ENCODE measurements at regions not wholly inside any gene's neighbourhood (a gene's known extent, or its start where the extent isn't known, plus 50 kb on each side); places are given as distances from the start of the nearest gene placed in this dataset.

GRCh38 chr4:64582492-64582891 is 173.2 kb upstream of the TECRL start:
- H4K20me1 ChIP-seq (ENCODE audit: insufficient read depth, low read length) = no peaks in the 10 kb centered on the region
- ChIA-PET CTCF (ENCODE audit: unreplicated experiment) (no interaction called here), POLR2A (no interaction called here)
- no peaks in the 10 kb centered on the region for H3K36me3 ChIP-seq (ENCODE audit: insufficient read depth, low read length)
- H3K4me3 ChIP-seq (ENCODE audit: low read depth, low read length, poor library complexity, severe bottlenecking) = no peak overlapping the region
- H3K9me3 ChIP-seq (ENCODE audit: low read length) = no peaks in the 10 kb centered on the region
- no peak for DNase-seq (ENCODE audit: low spot score)
- no peaks in the 10 kb centered on the region for H3K4me1 ChIP-seq (ENCODE audit: insufficient read depth, low read length, poor library complexity, severe bottlenecking)
- intact Hi-C loops (cut with micrococcal nuclease; ENCODE audit: unreplicated experiment) = no loop called here
- H3K4me2 ChIP-seq (ENCODE audit: low read length) = no peak overlapping the region
- no peak overlapping the region for H2AFZ ChIP-seq (ENCODE audit: low read length)
- no peaks in the 10 kb centered on the region for H3K79me2 ChIP-seq (ENCODE audit: insufficient read depth, low read depth, low read length)
- no TSS peak for BruUV-seq (replicated peaks)
- no peaks in the 10 kb centered on the region for H3K9me2 ChIP-seq (ENCODE audit: insufficient read depth, low read length)
- H3K27ac ChIP-seq (ENCODE audit: low read depth, low read length, poor library complexity, severe bottlenecking) = no peak overlapping the region
- TF ChIP-seq CTCF (conservative IDR thresholded peaks at IDR 0.05; ENCODE audit: low read length) = no peak
- no peak for TF ChIP-seq EZH2phosphoT487 (IDR thresholded peaks at IDR 0.05; ENCODE audit: borderline replicate concordance, low read depth, low read length)

- Histone ChIP-seq H3K36me3 (ENCODE audit: insufficient read depth, low read length) (no peaks in the 10 kb centered on the region), H3K4me1 (ENCODE audit: insufficient read depth, low read length, poor library complexity, severe bottlenecking) (no peaks in the 10 kb centered on the region), H3K9me2 (ENCODE audit: insufficient read depth, low read length) (no peaks in the 10 kb centered on the region), H3K27ac (ENCODE audit: low read depth, low read length, poor library complexity, severe bottlenecking) (no peak overlapping the region), H4K20me1 (ENCODE audit: insufficient read depth, low read length) (no peaks in the 10 kb centered on the region), H3K4me3 (ENCODE audit: low read depth, low read length, poor library complexity, severe bottlenecking) (no peak overlapping the region), H2AFZ (ENCODE audit: low read length) (no peak overlapping the region), H3K4me2 (ENCODE audit: low read length) (no peak overlapping the region), H3K79me2 (ENCODE audit: insufficient read depth, low read depth, low read length) (no peaks in the 10 kb centered on the region), H3K9me3 (ENCODE audit: low read length) (no peaks in the 10 kb centered on the region)
- CTCF ChIA-PET (ENCODE audit: unreplicated experiment) = no interaction called here
- no peak for TF ChIP-seq EZH2phosphoT487 (IDR thresholded peaks at IDR 0.05; ENCODE audit: borderline replicate concordance, low read depth, low read length)
- BruUV-seq (replicated peaks) = no TSS peak
- POLR2A ChIA-PET = no interaction called here
- no peak for DNase-seq (ENCODE audit: low spot score)
- intact Hi-C loops (cut with micrococcal nuclease; ENCODE audit: unreplicated experiment) = no loop called here
These were observed 172.2 kb upstream of the TECRL start for GRCh38 chr4:64581422-64581821.

DNA sequence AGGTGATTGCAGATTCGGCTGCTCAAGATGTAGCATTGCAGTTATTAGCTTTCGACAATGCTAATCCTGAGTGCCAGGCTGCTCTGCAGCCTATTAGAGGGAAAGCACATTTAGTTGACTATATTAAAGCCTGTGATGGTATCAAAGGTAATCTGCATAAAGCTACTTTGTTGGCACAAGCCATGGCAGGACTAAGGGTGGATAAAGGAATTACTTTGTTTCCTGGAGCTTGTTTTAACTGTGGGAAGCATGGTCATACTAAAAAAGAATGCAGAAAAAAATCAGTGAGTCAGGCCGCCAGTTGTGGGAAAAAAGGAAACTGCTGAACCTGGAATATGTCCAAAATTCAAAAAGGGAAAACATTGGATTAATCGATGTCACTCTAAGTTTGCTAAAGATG is 154.9 kb upstream of the TECRL start:
- H3K4me3 ChIP-seq (ENCODE audit: low read depth, low read length, poor library complexity, severe bottlenecking) = no peak overlapping the region
- H4K20me1 ChIP-seq (ENCODE audit: insufficient read depth, low read length) = no peaks in the 10 kb centered on the region
- no TSS peak for BruUV-seq (replicated peaks)
- H3K36me3 ChIP-seq (ENCODE audit: insufficient read depth, low read length) = no peaks in the 10 kb centered on the region
- H3K79me2 ChIP-seq (ENCODE audit: insufficient read depth, low read depth, low read length) = no peaks in the 10 kb centered on the region
- H3K27ac ChIP-seq (ENCODE audit: low read depth, low read length, poor library complexity, severe bottlenecking) = no peak overlapping the region
- H3K9me2 ChIP-seq (ENCODE audit: insufficient read depth, low read length) = no peaks in the 10 kb centered on the region
- CTCF ChIA-PET (ENCODE audit: unreplicated experiment) = no interaction called here
- no peak for TF ChIP-seq CTCF (conservative IDR thresholded peaks at IDR 0.05; ENCODE audit: low read length)
- no peak for TF ChIP-seq EZH2phosphoT487 (IDR thresholded peaks at IDR 0.05; ENCODE audit: borderline replicate concordance, low read depth, low read length)
- no peaks in the 10 kb centered on the region for H3K4me1 ChIP-seq (ENCODE audit: insufficient read depth, low read length, poor library complexity, severe bottlenecking)
- no peak for DNase-seq (ENCODE audit: low spot score)
- H2AFZ ChIP-seq (ENCODE audit: low read length) = no peak overlapping the region
- H3K4me2 ChIP-seq (ENCODE audit: low read length) = no peak overlapping the region
- POLR2A ChIA-PET = no interaction called here
- H3K9me3 ChIP-seq (ENCODE audit: low read length) = no peaks in the 10 kb centered on the region
- intact Hi-C loops (cut with micrococcal nuclease; ENCODE audit: unreplicated experiment) = no loop called here

Measured in OCI-LY7 (cell line).